DMS79 treated with DMSO at 0.1 percent for 48 hours (cell line): ENCODE measurements at regions not wholly inside any gene's neighbourhood (a gene's known extent, or its start where the extent isn't known, plus 50 kb on each side); places are given as distances from the start of the nearest gene placed in this dataset.

Experiments
- DNase-seq: peaks from one replicate; lab custom pipeline; 2025; lab: John Stamatoyannopoulos, UW

GRCh38 chr21:16181018-16181417, 451.2 kb downstream of the USP25 start:
- DNase-seq: no peak

- DNase-seq: no peak
Measured at GRCh38 chr21:16185766-16186165, 456.0 kb downstream of the USP25 start.

GRCh38 chr21:16186742-16187141, 457.0 kb downstream of the USP25 start:
- DNase-seq: no peak

- DNase-seq: no peak
Measured at GRCh38 chr21:16187603-16188301, 458.0 kb downstream of the USP25 start.

- DNase-seq: no peak
Measured at GRCh38 chr21:16192902-16193301, 463.1 kb downstream of the USP25 start.

GRCh38 chr21:16193496-16194094, 463.8 kb downstream of the USP25 start:
- no peak for DNase-seq

- DNase-seq: no peak
Measured at GRCh38 chr21:16194095-16194787, 464.5 kb downstream of the USP25 start.

GRCh38 chr21:16194788-16195537, 465.2 kb downstream of the USP25 start:
- DNase-seq: no peak

- no peak for DNase-seq
Measured at GRCh38 chr21:16195538-16195910, 465.7 kb downstream of the USP25 start.

- DNase-seq: no peak
Measured at GRCh38 chr21:16196001-16196400, 466.2 kb downstream of the USP25 start.

GRCh38 chr21:16198546-16198945, 468.8 kb downstream of the USP25 start:
- no peak for DNase-seq

- no peak for DNase-seq
Measured at GRCh38 chr21:16199539-16199938, 469.8 kb downstream of the USP25 start.

GRCh38 chr21:16201718-16202117, 471.9 kb downstream of the USP25 start:
- no peak for DNase-seq

GRCh38 chr21:16205527-16205926, 475.7 kb downstream of the USP25 start:
- DNase-seq: no peak

- DNase-seq: no peak
Measured at GRCh38 chr21:16211339-16212303, 481.8 kb downstream of the USP25 start.

GRCh38 chr21:16213518-16213917, 483.7 kb downstream of the USP25 start:
- no peak for DNase-seq

- DNase-seq: no peak
Measured at GRCh38 chr21:16215193-16215592, 485.4 kb downstream of the USP25 start.

GRCh38 chr21:16215663-16216183, 485.9 kb downstream of the USP25 start:
- no peak for DNase-seq

- no peak for DNase-seq
Measured at GRCh38 chr21:16216288-16216962, 486.6 kb downstream of the USP25 start.

- DNase-seq: no peak
Measured at GRCh38 chr21:16218682-16219343, 489.0 kb downstream of the USP25 start.
